ENCODE measurements at regions not wholly inside any gene's neighbourhood (a gene's known extent, or its start where the extent isn't known, plus 50 kb on each side); places are given as distances from the start of the nearest gene placed in this dataset.
"Not testable (repeated sequence)": the region's sequence is repeated elsewhere in the genome, so short reads cannot be mapped to it uniquely, and the experiment has no call there.

GRCh38 chr4:137733174-137734141, 201.2 kb upstream of the PCDH18 start:
- peak; percentile 69 for TF ChIP-seq CTCF (IDR thresholded peaks at IDR 0.05)
- CTCF ChIA-PET: interaction anchor here (0.6 to 1.6 kb wide), 6 partner anchors 87 to 947 kb away, joined by 3 to 5 read pairs (median 3); no protein-coding TSS in a partner anchor
- H3K9me3 Mint-ChIP-seq; H3K36me3 Mint-ChIP-seq; H3K27me3 Mint-ChIP-seq (ENCODE audit: low read depth); H3K4me3 Mint-ChIP-seq; H3K4me1 Mint-ChIP-seq; POLR2A ChIA-PET; H3K27ac Mint-ChIP-seq: not testable (repeated sequence)
- ATAC-seq (peak; percentile 100), DNase-seq (ENCODE audit: low spot score) (peak; percentile 66)

GRCh38 chr4:137722910-137723309, 190.6 kb upstream of the PCDH18 start:
- H3K4me1 Mint-ChIP-seq: peaks cover 2% of the 10 kb centered on the region

GRCh38 chr4:137711502-137711901, 179.2 kb upstream of the PCDH18 start:
- ATAC-seq (peak; percentile 90), DNase-seq (ENCODE audit: low spot score) (no peak)
- H3K27me3 Mint-ChIP-seq (ENCODE audit: low read depth): no peaks in the 10 kb centered on the region
- peaks cover 7% of the 10 kb centered on the region; the same call in 1 of the 2 replicates for H3K36me3 Mint-ChIP-seq
- no peak for TF ChIP-seq ZNF396 (CRISPR knock-in tag; IDR thresholded peaks at IDR 0.05; ENCODE audit: borderline replicate concordance)
- 0 out of 2 replicates have a peak, but pooled peaks have one; percentile 32 for TF ChIP-seq ZNF423 (CRISPR knock-in tag; IDR thresholded peaks at IDR 0.05)
- 0 out of 2 replicates have a peak, but pooled peaks have one; percentile 45 for TF ChIP-seq EMX1 (CRISPR knock-in tag; IDR thresholded peaks at IDR 0.05)
- TF ChIP-seq, protein P1, sequence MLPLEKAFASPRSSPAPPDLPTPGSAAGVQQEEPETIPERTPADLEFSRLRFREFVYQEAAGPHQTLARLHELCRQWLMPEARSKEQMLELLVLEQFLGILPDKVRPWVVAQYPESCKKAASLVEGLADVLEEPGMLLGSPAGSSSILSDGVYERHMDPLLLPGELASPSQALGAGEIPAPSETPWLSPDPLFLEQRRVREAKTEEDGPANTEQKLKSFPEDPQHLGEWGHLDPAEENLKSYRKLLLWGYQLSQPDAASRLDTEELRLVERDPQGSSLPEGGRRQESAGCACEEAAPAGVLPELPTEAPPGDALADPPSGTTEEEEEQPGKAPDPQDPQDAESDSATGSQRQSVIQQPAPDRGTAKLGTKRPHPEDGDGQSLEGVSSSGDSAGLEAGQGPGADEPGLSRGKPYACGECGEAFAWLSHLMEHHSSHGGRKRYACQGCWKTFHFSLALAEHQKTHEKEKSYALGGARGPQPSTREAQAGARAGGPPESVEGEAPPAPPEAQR (CRISPR knock-in tag; IDR thresholded peaks at IDR 0.05): 0 out of 2 replicates have a peak, but pooled peaks have one; percentile 27
- TF ChIP-seq ZNF425 (CRISPR knock-in tag; conservative IDR thresholded peaks at IDR 0.05): no peak
- TF ChIP-seq, protein P2, sequence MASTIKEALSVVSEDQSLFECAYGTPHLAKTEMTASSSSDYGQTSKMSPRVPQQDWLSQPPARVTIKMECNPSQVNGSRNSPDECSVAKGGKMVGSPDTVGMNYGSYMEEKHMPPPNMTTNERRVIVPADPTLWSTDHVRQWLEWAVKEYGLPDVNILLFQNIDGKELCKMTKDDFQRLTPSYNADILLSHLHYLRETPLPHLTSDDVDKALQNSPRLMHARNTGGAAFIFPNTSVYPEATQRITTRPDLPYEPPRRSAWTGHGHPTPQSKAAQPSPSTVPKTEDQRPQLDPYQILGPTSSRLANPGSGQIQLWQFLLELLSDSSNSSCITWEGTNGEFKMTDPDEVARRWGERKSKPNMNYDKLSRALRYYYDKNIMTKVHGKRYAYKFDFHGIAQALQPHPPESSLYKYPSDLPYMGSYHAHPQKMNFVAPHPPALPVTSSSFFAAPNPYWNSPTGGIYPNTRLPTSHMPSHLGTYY (CRISPR knock-in tag; IDR thresholded peaks at IDR 0.05): peak; percentile 57; the same call in 1 of the 2 replicates
- no peak for TF ChIP-seq NFATC4 (CRISPR knock-in tag; IDR thresholded peaks at IDR 0.05)
- no peak for TF ChIP-seq PREB (CRISPR knock-in tag; IDR thresholded peaks at IDR 0.05; ENCODE audit: borderline replicate concordance)
- no peak overlapping the region for H3K4me3 Mint-ChIP-seq
- POLR2A ChIA-PET: no interaction called here
- peak overlapping the region; percentile 78; the same call in 1 of the 2 replicates for H3K27ac Mint-ChIP-seq
- CTCF ChIA-PET: no interaction called here
- peaks cover 23% of the 10 kb centered on the region for H3K9me3 Mint-ChIP-seq
- H3K4me1 Mint-ChIP-seq: peaks cover 17% of the 10 kb centered on the region

More at GRCh38 chr4:137722910-137723309, 190.6 kb upstream of the PCDH18 start:
- TF ChIP-seq FOXJ3 (CRISPR knock-in tag; IDR thresholded peaks at IDR 0.05; ENCODE audit: borderline replicate concordance) (no peak), ZNF423 (CRISPR knock-in tag; IDR thresholded peaks at IDR 0.05) (no peak), CREB1 (CRISPR knock-in tag; IDR thresholded peaks at IDR 0.05) (no peak), CREM (CRISPR knock-in tag; IDR thresholded peaks at IDR 0.05) (no peak), CBFB (CRISPR knock-in tag; IDR thresholded peaks at IDR 0.05; ENCODE audit: low read depth) (no peak), NFATC4 (CRISPR knock-in tag; IDR thresholded peaks at IDR 0.05) (no peak), FOXP1 (CRISPR knock-in tag; IDR thresholded peaks at IDR 0.05; ENCODE audit: borderline replicate concordance) (no peak), TP53 (CRISPR knock-in tag; IDR thresholded peaks at IDR 0.05) (no peak)
- TF ChIP-seq, protein P3, sequence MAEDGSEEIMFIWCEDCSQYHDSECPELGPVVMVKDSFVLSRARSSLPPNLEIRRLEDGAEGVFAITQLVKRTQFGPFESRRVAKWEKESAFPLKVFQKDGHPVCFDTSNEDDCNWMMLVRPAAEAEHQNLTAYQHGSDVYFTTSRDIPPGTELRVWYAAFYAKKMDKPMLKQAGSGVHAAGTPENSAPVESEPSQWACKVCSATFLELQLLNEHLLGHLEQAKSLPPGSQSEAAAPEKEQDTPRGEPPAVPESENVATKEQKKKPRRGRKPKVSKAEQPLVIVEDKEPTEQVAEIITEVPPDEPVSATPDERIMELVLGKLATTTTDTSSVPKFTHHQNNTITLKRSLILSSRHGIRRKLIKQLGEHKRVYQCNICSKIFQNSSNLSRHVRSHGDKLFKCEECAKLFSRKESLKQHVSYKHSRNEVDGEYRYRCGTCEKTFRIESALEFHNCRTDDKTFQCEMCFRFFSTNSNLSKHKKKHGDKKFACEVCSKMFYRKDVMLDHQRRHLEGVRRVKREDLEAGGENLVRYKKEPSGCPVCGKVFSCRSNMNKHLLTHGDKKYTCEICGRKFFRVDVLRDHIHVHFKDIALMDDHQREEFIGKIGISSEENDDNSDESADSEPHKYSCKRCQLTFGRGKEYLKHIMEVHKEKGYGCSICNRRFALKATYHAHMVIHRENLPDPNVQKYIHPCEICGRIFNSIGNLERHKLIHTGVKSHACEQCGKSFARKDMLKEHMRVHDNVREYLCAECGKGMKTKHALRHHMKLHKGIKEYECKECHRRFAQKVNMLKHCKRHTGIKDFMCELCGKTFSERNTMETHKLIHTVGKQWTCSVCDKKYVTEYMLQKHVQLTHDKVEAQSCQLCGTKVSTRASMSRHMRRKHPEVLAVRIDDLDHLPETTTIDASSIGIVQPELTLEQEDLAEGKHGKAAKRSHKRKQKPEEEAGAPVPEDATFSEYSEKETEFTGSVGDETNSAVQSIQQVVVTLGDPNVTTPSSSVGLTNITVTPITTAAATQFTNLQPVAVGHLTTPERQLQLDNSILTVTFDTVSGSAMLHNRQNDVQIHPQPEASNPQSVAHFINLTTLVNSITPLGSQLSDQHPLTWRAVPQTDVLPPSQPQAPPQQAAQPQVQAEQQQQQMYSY (CRISPR knock-in tag; IDR thresholded peaks at IDR 0.05): no peak
- no peak overlapping the region for H3K27ac Mint-ChIP-seq
- H3K36me3 Mint-ChIP-seq: peaks cover 6% of the 10 kb centered on the region
- H3K9me3 Mint-ChIP-seq: peaks cover 16% of the 10 kb centered on the region
- ChIA-PET CTCF (interaction anchor here (1.0 kb wide), 1 partner anchor 543 kb away, joined by 3 read pairs; no protein-coding TSS in a partner anchor), POLR2A (no interaction called here)
- H3K4me3 Mint-ChIP-seq: no peak overlapping the region
- ATAC-seq: no peak
- no peaks in the 10 kb centered on the region; the same call in 1 of the 2 replicates for H3K27me3 Mint-ChIP-seq (ENCODE audit: low read depth)
- DNase-seq (ENCODE audit: low spot score): no peak
